GM19372 (cell line): ENCODE measurements at regions not wholly inside any gene's neighbourhood (a gene's known extent, or its start where the extent isn't known, plus 50 kb on each side); places are given as distances from the start of the nearest gene placed in this dataset.
A peak's percentile ranks its signal among the peaks of the same experiment; 100 is the strongest.

Source experiments
- ATAC-seq: cut with Tn5 transposase; IDR thresholded peaks from one replicate; pipeline ENCODE4 v1.9.1; 2021; ENCODE audit warnings: mild to moderate bottlenecking, low read depth, moderate library complexity; ENCODE audit not compliant: unreplicated experiment

DNA sequence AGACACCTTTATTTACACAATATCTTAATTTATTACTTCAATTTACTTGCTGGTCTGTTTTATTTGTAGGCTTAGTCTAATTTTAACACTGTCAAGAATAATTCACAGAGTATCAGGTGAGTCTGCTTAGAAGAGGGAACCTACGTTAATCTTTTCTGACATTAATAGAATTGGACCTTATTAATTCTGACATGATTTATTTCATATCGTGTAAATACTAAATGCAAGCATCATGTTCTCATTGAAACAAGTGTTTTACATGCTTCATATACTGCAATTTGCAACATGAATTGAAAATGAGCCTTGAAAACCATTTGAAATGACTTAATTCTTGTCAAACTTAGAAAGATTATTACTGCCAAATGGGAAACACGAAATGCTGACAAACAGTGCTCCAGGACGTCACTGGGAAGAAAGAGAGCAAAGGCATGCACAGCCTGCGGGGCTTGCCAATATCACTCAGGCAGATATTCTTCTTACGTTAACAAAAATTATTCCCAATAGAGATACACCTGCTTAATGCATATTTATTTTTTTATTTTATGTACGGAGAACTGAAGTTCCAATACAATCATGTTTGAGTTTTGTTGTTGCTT is 282.0 kb upstream of the AKR1E2 start:
- ATAC-seq = no peak

DNA sequence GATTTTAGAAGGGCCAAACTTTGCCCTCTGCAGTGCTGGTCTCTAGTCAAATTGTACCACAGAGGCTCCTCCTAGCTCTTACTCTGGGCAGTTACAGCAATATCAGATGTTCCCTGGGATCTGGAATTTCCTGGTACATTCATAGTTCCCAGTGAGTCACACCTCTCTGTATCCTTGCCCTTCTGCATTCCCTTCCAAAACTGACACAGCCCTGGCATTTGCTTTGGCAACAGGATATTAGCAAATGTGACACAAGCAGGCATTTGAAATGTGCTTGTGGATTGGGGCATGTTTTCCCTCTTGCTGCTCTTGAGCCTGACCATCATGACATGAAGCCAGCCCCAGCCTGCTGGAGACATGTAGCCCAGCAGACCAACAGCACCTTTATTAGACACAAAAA is 284.7 kb upstream of the AKR1E2 start:
- ATAC-seq = no peak

GRCh38 chr10:4538016-4538415 is 288.0 kb upstream of the AKR1E2 start:
- no peak for ATAC-seq

DNA sequence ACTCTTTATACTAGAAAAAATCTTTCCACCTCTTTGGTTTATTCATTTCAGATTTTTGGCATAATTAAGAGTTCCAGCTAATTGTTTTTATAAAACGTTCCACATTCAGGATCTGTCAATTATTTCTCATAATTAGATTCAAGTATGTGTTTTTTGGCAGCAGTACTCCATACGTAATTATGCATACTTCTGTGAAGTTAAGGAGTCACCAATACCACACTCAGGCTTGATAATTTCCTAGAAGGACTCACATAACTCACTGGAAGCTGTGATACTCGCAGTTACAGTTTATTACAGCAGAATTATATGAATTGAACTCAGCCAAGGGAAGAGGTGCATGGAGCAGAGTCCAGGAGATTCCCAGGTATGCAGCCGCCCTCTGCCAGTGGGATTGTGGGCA is 290.5 kb upstream of the AKR1E2 start:
- no peak for ATAC-seq

GRCh38 chr10:4533621-4534020 is 292.4 kb upstream of the AKR1E2 start:
- ATAC-seq = no peak

GRCh38 chr10:4532976-4533375 is 293.0 kb upstream of the AKR1E2 start:
- no peak for ATAC-seq

- ATAC-seq = no peak
Observed at GRCh38 chr10:4532467-4532866, 293.5 kb upstream of the AKR1E2 start.

DNA sequence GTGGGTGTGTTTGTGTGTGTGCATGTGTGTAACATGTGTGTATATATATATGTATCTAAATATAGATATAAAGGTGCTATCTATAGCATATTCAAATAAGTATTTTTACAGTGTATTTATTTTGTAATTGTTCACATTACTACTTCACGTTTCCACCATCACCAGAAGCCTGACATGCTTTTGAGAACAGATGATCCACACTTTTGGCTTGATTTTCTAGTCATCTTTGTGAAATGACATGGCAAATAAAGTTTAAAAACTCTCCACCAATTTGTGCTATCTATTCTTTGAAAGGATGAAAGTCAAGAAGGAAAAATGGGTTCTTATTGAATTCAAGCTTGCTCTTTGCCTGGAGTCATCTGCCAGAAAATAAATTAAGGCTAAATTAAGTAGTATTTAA is 294.0 kb upstream of the AKR1E2 start:
- no peak for ATAC-seq

GRCh38 chr10:4529266-4529665 is 296.7 kb upstream of the AKR1E2 start:
- no peak for ATAC-seq

DNA sequence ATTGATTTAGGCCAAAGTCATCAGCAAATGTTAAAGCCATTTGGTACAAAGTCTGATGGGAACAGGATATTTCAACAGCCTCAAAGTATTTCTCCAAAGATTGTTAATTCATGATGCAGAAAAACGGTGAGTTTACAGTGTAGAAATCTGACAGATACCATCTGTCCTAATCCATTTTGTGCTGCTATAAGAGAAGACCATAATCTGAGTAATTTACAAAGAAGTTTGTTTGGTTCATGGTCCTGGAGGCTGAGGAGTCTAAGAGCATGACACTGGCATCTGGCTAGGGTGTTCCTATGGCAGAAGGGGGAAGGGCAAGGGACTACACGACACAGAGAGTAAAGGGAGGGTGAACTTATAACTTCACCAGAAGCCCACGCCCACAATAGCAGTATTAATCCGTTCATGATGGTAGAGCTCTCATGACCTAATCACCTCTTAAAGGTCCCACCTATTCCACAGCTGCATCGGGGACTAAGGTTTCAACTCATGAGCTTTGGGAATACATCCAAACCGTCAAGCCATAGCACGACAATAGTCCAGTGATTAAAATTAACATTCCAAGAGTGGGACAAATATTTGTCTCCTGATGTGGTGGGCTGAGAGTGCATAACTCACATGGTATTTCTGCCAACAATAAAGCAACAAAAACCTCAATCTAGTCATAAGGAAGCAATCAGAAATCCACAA is 298.6 kb upstream of the AKR1E2 start:
- ATAC-seq = no peak

DNA sequence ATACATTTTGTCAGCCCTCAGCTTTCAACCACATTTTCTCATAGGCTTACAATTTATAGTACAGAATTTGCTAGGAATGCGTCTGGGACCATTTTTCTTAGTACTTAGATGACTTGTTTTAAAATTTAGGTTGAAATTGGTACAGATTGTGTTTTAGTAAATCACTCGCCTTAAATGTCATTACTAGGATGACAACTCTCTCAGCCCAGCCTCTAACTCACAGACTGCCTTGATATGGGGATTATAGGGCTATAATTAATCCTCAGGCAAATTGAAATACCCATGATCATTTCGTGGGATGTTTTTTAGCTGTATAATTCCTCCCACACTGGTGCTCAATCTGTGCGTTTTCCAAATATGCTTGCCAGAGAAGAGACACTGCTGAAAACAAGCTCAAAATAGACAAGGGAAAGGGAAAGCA is 299.7 kb upstream of the AKR1E2 start:
- ATAC-seq = no peak

DNA sequence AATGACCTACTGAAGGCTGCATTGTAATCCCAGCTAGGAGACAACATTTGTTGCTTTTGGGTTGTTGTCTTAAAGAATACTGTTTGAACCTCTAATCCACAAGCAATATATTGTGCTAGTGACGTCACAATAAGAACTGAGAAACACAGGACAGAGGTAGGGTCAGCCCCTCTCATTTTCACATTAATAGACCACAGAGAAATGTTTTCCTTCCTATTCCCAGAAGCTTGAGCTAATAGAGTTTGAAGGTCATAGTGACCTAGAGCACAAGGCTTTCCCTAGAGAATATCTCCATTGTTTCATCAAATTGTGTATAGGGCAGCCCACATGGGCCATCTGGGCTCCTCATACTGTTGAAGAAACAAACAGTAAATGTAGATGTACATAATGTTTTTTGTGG is 300.9 kb upstream of the AKR1E2 start:
- ATAC-seq = no peak

DNA sequence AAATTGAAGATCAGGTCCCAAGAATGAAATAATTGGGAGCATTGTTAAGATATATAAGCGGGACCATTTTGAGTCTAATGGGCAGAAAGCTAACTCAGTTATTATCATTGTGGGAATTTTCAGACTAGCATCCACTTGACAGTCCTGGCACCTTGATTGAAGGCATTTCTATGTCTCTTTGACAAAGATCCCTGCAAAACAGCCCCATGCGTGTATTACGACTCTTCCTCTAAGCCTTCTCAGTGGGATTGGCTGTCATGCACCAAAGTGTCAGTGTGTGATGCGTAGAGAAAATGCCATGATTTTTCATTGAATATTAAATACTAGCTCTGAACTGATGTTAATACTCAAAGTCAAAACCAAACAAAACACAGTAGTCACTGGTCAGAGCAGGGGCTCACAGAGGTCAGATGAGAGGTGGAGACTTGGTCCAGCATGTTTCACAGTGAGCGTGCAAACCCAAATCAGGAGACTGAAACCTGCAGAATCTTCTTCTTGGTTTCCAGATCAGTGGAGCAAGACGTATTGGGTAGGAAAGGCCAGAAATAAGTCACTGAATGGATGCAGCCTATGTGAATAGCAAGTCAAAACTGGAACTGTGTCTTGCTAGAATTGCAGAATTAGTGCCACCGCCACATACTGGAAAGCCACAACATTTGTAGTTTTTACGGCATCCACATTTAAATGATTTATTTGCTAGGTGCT is 303.6 kb upstream of the AKR1E2 start:
- peak; percentile 63 for ATAC-seq

GRCh38 chr10:4519658-4520402 is 306.2 kb upstream of the AKR1E2 start:
- ATAC-seq = no peak

GRCh38 chr10:4517746-4518145 is 308.3 kb upstream of the AKR1E2 start:
- no peak for ATAC-seq

- no peak for ATAC-seq
Observed at GRCh38 chr10:4515721-4516120, 310.3 kb upstream of the AKR1E2 start.

- peak; percentile 70 for ATAC-seq
Observed at GRCh38 chr10:4514445-4515108, 311.4 kb upstream of the AKR1E2 start.

GRCh38 chr10:4512671-4513240 is 313.3 kb upstream of the AKR1E2 start:
- no peak for ATAC-seq

DNA sequence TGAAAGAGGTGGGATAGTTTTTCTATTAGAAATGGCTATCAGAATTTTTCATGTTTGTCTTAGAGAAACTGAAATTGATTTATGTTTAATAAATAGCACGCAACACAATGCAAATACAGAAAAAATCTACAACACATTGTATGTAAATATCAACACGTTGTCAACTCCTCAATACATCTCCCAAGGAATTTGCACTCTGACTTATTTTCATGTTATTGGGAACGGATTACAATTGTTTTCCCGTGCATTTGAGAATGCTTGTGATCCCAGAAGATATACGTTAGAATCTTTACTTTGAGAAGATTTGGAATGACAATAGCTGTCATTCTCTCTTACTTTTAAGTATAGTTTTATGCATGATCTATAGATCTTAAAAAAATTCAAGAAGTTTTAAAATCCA is 313.8 kb upstream of the AKR1E2 start:
- no peak for ATAC-seq

- no peak for ATAC-seq
Observed at GRCh38 chr10:4511509-4511908, 314.5 kb upstream of the AKR1E2 start.
